AG04449 (cell line): ENCODE measurements at regions not wholly inside any gene's neighbourhood (a gene's known extent, or its start where the extent isn't known, plus 50 kb on each side); places are given as distances from the start of the nearest gene placed in this dataset.

Source experiments
- CTCF ChIA-PET: fragments of 350-600 bp; formaldehyde crosslinking; extraction: SDS; loops from one replicate; lab custom pipeline; 2021; ENCODE audit warnings: antibody characterized with exemption; lab: Yijun Ruan, JAX
- POLR2A ChIA-PET: fragments of 400-600, 350-600 bp; formaldehyde crosslinking; extraction: SDS; loops from one replicate; lab custom pipeline; 2020; ENCODE audit warnings: antibody characterized with exemption, inconsistent platforms; lab: Yijun Ruan, JAX
- DNase-seq: peaks from one replicate; pipeline ENCODE4 v3.0.0-alpha.2; 2010; ENCODE audit warnings: low read depth, low spot score
- H3K4me3 ChIP-seq: 2 replicates; pipeline ENCODE4 v1.5.1; 2011; ENCODE audit warnings: low read depth, mild to moderate bottlenecking, control low read depth, low read length
- CTCF ChIP-seq: IDR thresholded peaks from one replicate; pipeline ENCODE4 v1.5.1; 2011; ENCODE audit warnings: mild to moderate bottlenecking, moderate library complexity, low read length, control low read depth, inconsistent platforms; ENCODE audit not compliant: insufficient read depth; ENCODE audit errors: missing control alignments

- DNase-seq: no peak
- POLR2A ChIA-PET: no interaction called here
- no peak overlapping the region for H3K4me3 ChIP-seq
- TF ChIP-seq CTCF: no peak
- CTCF ChIA-PET: no interaction called here
These were observed 547.3 kb downstream of the DTWD2 start for GRCh38 chr5:118441034-118441433.

- POLR2A ChIA-PET: no interaction called here
- no peak for DNase-seq
- CTCF ChIA-PET: no interaction called here
- no peak overlapping the region for H3K4me3 ChIP-seq
- TF ChIP-seq CTCF: no peak
These were observed 547.9 kb downstream of the DTWD2 start for GRCh38 chr5:118440496-118440895.

- no peak for TF ChIP-seq CTCF
- no peak for DNase-seq
- H3K4me3 ChIP-seq: no peak overlapping the region
- POLR2A ChIA-PET: no interaction called here
- CTCF ChIA-PET: no interaction called here
These were observed 548.5 kb downstream of the DTWD2 start for GRCh38 chr5:118439831-118440230.

GRCh38 chr5:118435131-118435530 lies 553.2 kb downstream of the DTWD2 start:
- no peak for TF ChIP-seq CTCF
- POLR2A ChIA-PET: no interaction called here
- H3K4me3 ChIP-seq: no peak overlapping the region
- CTCF ChIA-PET: no interaction called here
- no peak for DNase-seq

GRCh38 chr5:118434522-118434921 lies 553.8 kb downstream of the DTWD2 start:
- no peak for DNase-seq
- H3K4me3 ChIP-seq: no peak overlapping the region
- TF ChIP-seq CTCF: no peak
- ChIA-PET CTCF (interaction anchor here (1.0 kb wide), 1 partner anchor 178 kb away, joined by 3 read pairs; no protein-coding TSS in a partner anchor), POLR2A (no interaction called here)

- no peak for TF ChIP-seq CTCF
- H3K4me3 ChIP-seq: no peak overlapping the region
- ChIA-PET POLR2A (no interaction called here), CTCF (no interaction called here)
- DNase-seq: no peak
These were observed 558.3 kb downstream of the DTWD2 start for GRCh38 chr5:118430076-118430475.

- ChIA-PET POLR2A (no interaction called here), CTCF (no interaction called here)
- no peak for TF ChIP-seq CTCF
- no peak overlapping the region for H3K4me3 ChIP-seq
- no peak for DNase-seq
These were observed 580.4 kb downstream of the DTWD2 start for GRCh38 chr5:118407958-118408357.
